H1 (cell line): ENCODE measurements at regions not wholly inside any gene's neighbourhood (a gene's known extent, or its start where the extent isn't known, plus 50 kb on each side); places are given as distances from the start of the nearest gene placed in this dataset.

Experiments
- CTCF ChIA-PET: fragments of 300-600 bp; sonication (Branson Sonifier 250); formaldehyde crosslinking; loops from one replicate; lab custom pipeline; 2021; ENCODE audit not compliant: partially characterized antibody; lab: Charles Lee
- POLR2A ChIA-PET: fragments of 300-600 bp; sonication (Branson Sonifier 250); formaldehyde crosslinking; loops from one replicate; lab custom pipeline; 2021; ENCODE audit warnings: inconsistent platforms; ENCODE audit not compliant: partially characterized antibody; lab: Charles Lee
- DNase-seq, 2 experiments: peaks; one replicate each; pipeline versions ENCODE4 v3.0.0 to v3.0.0-alpha.2; 2010 to 2022; ENCODE audit warnings: low spot score in 2 of 2, low read depth in 1 of 2, mixed read lengths in 1 of 2
- FAIRE-seq: peaks from 2 replicates; lab custom pipeline; 2011; peaks lifted over from hg19 to GRCh38; lab: Jason Lieb, UNC
- H2AFZ ChIP-seq: 2 replicates; pipeline ENCODE4 v1.8.1; 2012; ENCODE audit warnings: low read length, inconsistent platforms
- H2AK5ac ChIP-seq: 2 replicates; pipeline ENCODE4 v1.6.1; 2013; ENCODE audit warnings: low read depth, low read length
- H2BK120ac ChIP-seq: replicated peaks from 2 replicates; pipeline ENCODE3; 2013; ENCODE audit warnings: low read depth, low read length, inconsistent platforms
- H2BK12ac ChIP-seq: 2 replicates; pipeline ENCODE4 v1.6.1; 2013; ENCODE audit warnings: low read depth, low read length
- H2BK15ac ChIP-seq: 2 replicates; pipeline ENCODE4 v1.6.1; 2013; ENCODE audit warnings: low read length
- H2BK20ac ChIP-seq: 2 replicates; pipeline ENCODE4 v1.6.1; 2013; ENCODE audit warnings: low read length
- H2BK5ac ChIP-seq: 2 replicates; pipeline ENCODE4 v1.6.1; 2013; ENCODE audit warnings: low read depth, low read length
- H3K14ac ChIP-seq: 2 replicates; pipeline ENCODE4 v1.6.1; 2013; ENCODE audit warnings: inconsistent platforms; ENCODE audit not compliant: insufficient read length
- H3K18ac ChIP-seq: 2 replicates; pipeline ENCODE4 v1.6.1; 2013; ENCODE audit warnings: low read length; ENCODE audit errors: extremely low read depth
- H3K23ac ChIP-seq: 2 replicates; pipeline ENCODE4 v1.6.1; 2013; ENCODE audit warnings: inconsistent platforms; ENCODE audit not compliant: insufficient read length
- H3K23me2 ChIP-seq: 2 replicates; pipeline ENCODE4 v1.6.1; 2013; ENCODE audit warnings: low read depth, low read length
- H3K27ac ChIP-seq: 2 replicates; pipeline ENCODE4 v1.6.1; 2011; ENCODE audit warnings: low read depth, low read length, inconsistent platforms
- H3K27me3 ChIP-seq, 4 experiments: replicated peaks in 1 of 4; 1 replicate in 1 of 4; 2 replicates in 3 of 4; pipeline versions ENCODE4 v1.6.1 to v1.8.1; 2011 to 2013; ENCODE audit warnings: low read length in 3 of 4, mild to moderate bottlenecking in 3 of 4, inconsistent platforms in 2 of 4, mixed read lengths in 2 of 4, moderate library complexity in 1 of 4; ENCODE audit not compliant: control insufficient read depth in 3 of 4, insufficient read depth in 3 of 4; ENCODE audit errors: extremely low read depth in 1 of 4
- H3K36me3 ChIP-seq, 4 experiments: 2 replicates each; pipeline versions ENCODE4 v1.6.1 to v1.8.1; 2011 to 2013; ENCODE audit warnings: mild to moderate bottlenecking in 4 of 4, low read length in 3 of 4, moderate library complexity in 2 of 4, control low read depth in 1 of 4, inconsistent platforms in 1 of 4; ENCODE audit not compliant: insufficient read depth in 4 of 4, control insufficient read depth in 2 of 4
- H3K4ac ChIP-seq: replicated peaks from 2 replicates; pipeline ENCODE3; 2013; ENCODE audit warnings: low read length, low read depth, mixed read lengths, inconsistent platforms; ENCODE audit not compliant: insufficient read length
- H3K4me1 ChIP-seq, 4 experiments: replicated peaks in 1 of 4; 1 replicate in 1 of 4; 2 replicates in 3 of 4; pipeline versions ENCODE4 v1.6.1 to v1.8.1; 2011 to 2013; ENCODE audit warnings: low read length in 3 of 4, inconsistent platforms in 2 of 4, mixed read lengths in 1 of 4; ENCODE audit not compliant: insufficient read depth in 4 of 4, control insufficient read depth in 3 of 4
- H3K4me2 ChIP-seq, 2 experiments: 2 replicates each; pipeline versions ENCODE4 v1.6.1 to v1.8.1; 2011 to 2013; ENCODE audit warnings: low read depth in 2 of 2, low read length in 2 of 2, control low read depth in 1 of 2, inconsistent platforms in 1 of 2, mild to moderate bottlenecking in 1 of 2; ENCODE audit not compliant: insufficient read depth in 1 of 2
- H3K4me3 ChIP-seq, 4 experiments: fragments of 200-600, 300-600 bp in 1 of 4; sonication (generic), shearing (Covaris generic), sonication (Bioruptor Twin) in 1 of 4; 2 replicates each; pipeline versions ENCODE4 v1.5.1 to v1.8.1; 2011 to 2016; ENCODE audit warnings: low read length in 4 of 4, low read depth in 3 of 4, control low read depth in 2 of 4, inconsistent platforms in 2 of 4, mild to moderate bottlenecking in 2 of 4, mixed read lengths in 1 of 4, moderate library complexity in 1 of 4; ENCODE audit not compliant: insufficient read depth in 2 of 4; ENCODE audit errors: extremely low read depth in 1 of 4
- H3K56ac ChIP-seq: replicated peaks from 2 replicates; pipeline ENCODE3; 2013; ENCODE audit warnings: low read depth, mild to moderate bottlenecking, mixed read lengths, low read length, inconsistent platforms; ENCODE audit not compliant: insufficient read length
- H3K79me1 ChIP-seq: 2 replicates; pipeline ENCODE4 v1.6.1; 2013; ENCODE audit warnings: low read depth, low read length, control low read depth
- H3K79me2 ChIP-seq, 2 experiments: 2 replicates each; pipeline versions ENCODE4 v1.6.1 to v1.8.1; 2012 to 2013; ENCODE audit warnings: low read length in 2 of 2, mild to moderate bottlenecking in 2 of 2, inconsistent platforms in 1 of 2; ENCODE audit not compliant: insufficient read depth in 2 of 2, control insufficient read depth in 1 of 2
- H3K9ac ChIP-seq, 4 experiments: replicated peaks in 1 of 4; 1 replicate in 1 of 4; 2 replicates in 3 of 4; pipeline versions ENCODE4 v1.6.1 to v1.8.1; 2011 to 2013; ENCODE audit warnings: low read depth in 3 of 4, low read length in 3 of 4, control low read depth in 2 of 4, mild to moderate bottlenecking in 2 of 4, moderate library complexity in 2 of 4, inconsistent platforms in 1 of 4; ENCODE audit errors: extremely low read depth in 1 of 4
- H3K9me3 ChIP-seq, 2 experiments: 2 replicates each; pipeline versions ENCODE4 v1.6.1 to v1.8.1; 2012 to 2013; ENCODE audit warnings: mild to moderate bottlenecking in 2 of 2, moderate library complexity in 2 of 2, control low read depth in 1 of 2, inconsistent platforms in 1 of 2, low read depth in 1 of 2, low read length in 1 of 2, mixed read lengths in 1 of 2; ENCODE audit not compliant: insufficient read depth in 2 of 2
- H4K20me1 ChIP-seq, 2 experiments: replicated peaks in 1 of 2; 2 replicates each; pipeline versions ENCODE3 to v1.8.1; 2011 to 2013; ENCODE audit warnings: inconsistent platforms in 2 of 2, low read length in 2 of 2, mild to moderate bottlenecking in 1 of 2; ENCODE audit not compliant: insufficient read depth in 2 of 2, control insufficient read depth in 1 of 2
- H4K5ac ChIP-seq: 2 replicates; pipeline ENCODE4 v1.6.1; 2013; ENCODE audit warnings: low read length, low read depth, mixed read lengths, inconsistent platforms; ENCODE audit not compliant: insufficient read length
- H4K8ac ChIP-seq: 2 replicates; pipeline ENCODE4 v1.8.0; 2013; ENCODE audit warnings: mild to moderate bottlenecking, moderate library complexity, low read length, inconsistent platforms; ENCODE audit not compliant: insufficient read depth; ENCODE audit errors: extremely low read depth
- H4K91ac ChIP-seq: replicated peaks from 2 replicates; pipeline ENCODE3; 2013; ENCODE audit warnings: low read length, mixed read lengths, inconsistent platforms; ENCODE audit not compliant: insufficient read length
- CEBPB ChIP-seq: IDR thresholded peaks from 2 replicates; pipeline ENCODE4 v1.6.1; 2012; ENCODE audit warnings: low read depth, low read length
- RNF2 ChIP-seq: fragments of 200-900, 300-1000 bp; sonication (generic); IDR thresholded peaks from 2 replicates; pipeline ENCODE4 v1.7.1; 2016; ENCODE audit warnings: borderline replicate concordance, low read depth, mild to moderate bottlenecking, antibody characterized with exemption, low read length; ENCODE audit not compliant: poor library complexity, severe bottlenecking; ENCODE audit errors: missing control alignments
- WGBS, 2 experiments: shearing (Covaris generic) in 1 of 2; methylation state at CpG; one replicate each; pipeline versions ENCODE4 v1.1.6 to v1.1.7; 2013 to 2015; ENCODE audit warnings: low lambda C conversion rate in 2 of 2, mixed read lengths in 2 of 2, inconsistent platforms in 1 of 2, low coverage in 1 of 2, missing lambda C conversion rate in 1 of 2; ENCODE audit not compliant: insufficient replicate concordance in 2 of 2, insufficient coverage in 1 of 2, insufficient read length in 1 of 2; ENCODE audit errors: extremely low coverage in 1 of 2, missing lambda C conversion rate in 1 of 2; 5-methylcytosine and 5-hydroxymethylcytosine counted together

DNA sequence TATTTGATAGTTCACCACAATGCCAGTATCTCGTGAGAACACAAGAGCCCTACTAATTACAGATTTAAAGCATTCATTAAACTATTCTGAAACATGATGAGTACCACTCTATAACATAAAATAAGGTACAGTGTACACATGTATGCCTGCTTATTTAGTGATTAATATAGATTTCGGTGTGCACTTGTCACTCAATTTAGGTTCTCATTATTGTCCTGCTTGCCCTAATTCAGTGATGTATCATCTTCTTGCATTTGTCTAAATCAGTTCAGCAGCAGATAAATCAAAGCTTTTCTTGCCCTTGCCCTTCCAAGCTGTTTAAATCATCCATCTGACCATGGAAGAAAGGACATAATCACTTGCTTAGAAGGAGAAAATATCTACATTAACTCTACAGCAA, 359.7 kb downstream of the GXYLT1 start:
- CTCF ChIA-PET: interaction anchor here (0.6 kb wide), 1 partner anchor 759 kb away, joined by 3 read pairs; no protein-coding TSS in a partner anchor
- no peaks in the 10 kb centered on the region for H3K27me3 ChIP-seq
- no peak overlapping the region for H2BK15ac ChIP-seq
- H3K4me2 ChIP-seq: no peak overlapping the region
- H2BK120ac ChIP-seq: no peak overlapping the region
- no peak overlapping the region for H3K18ac ChIP-seq
- no peak overlapping the region for H3K9ac ChIP-seq
- no peaks in the 10 kb centered on the region for H3K79me1 ChIP-seq
- H3K4me3 ChIP-seq: no peak overlapping the region
- H3K4me1 ChIP-seq: no peaks in the 10 kb centered on the region
- H3K23me2 ChIP-seq: no peaks in the 10 kb centered on the region
- no peak overlapping the region for H3K56ac ChIP-seq
- POLR2A ChIA-PET: interaction anchor here (0.6 kb wide), 1 partner anchor 1494 kb away, joined by 3 read pairs; no protein-coding TSS in a partner anchor
- DNase-seq (no peak), FAIRE-seq (no peak)
- no peak overlapping the region for H4K8ac ChIP-seq
- H2AK5ac ChIP-seq: no peak overlapping the region
- no peaks in the 10 kb centered on the region for H3K9me3 ChIP-seq
- H3K14ac ChIP-seq: no peak overlapping the region
- no peaks in the 10 kb centered on the region for H3K79me2 ChIP-seq
- no peak overlapping the region for H4K91ac ChIP-seq
- no peak overlapping the region for H3K27ac ChIP-seq
- WGBS, 2 experiments: 92% methylated on average over 2 of the region's 2 CpGs; no CpG with 5 or more reads in 1 of the 2 experiments
- no peak overlapping the region for H2BK12ac ChIP-seq
- H2AFZ ChIP-seq: no peak overlapping the region
- H4K20me1 ChIP-seq: no peaks in the 10 kb centered on the region
- H2BK20ac ChIP-seq: no peak overlapping the region
- H3K23ac ChIP-seq: no peak overlapping the region
- no peak overlapping the region for H2BK5ac ChIP-seq
- no peak overlapping the region for H3K4ac ChIP-seq
- H4K5ac ChIP-seq: no peak overlapping the region
- no peaks in the 10 kb centered on the region for H3K36me3 ChIP-seq
- TF ChIP-seq RNF2 (no peak), CEBPB (no peak)
